Endothelial cell of umbilical vein (primary cell): ENCODE measurements at regions not wholly inside any gene's neighbourhood (a gene's known extent, or its start where the extent isn't known, plus 50 kb on each side); places are given as distances from the start of the nearest gene placed in this dataset.

Source experiments
- JUN ChIP-seq: IDR thresholded peaks from 2 replicates; pipeline ENCODE4 v1.6.1; 2011; ENCODE audit warnings: borderline replicate concordance, low read depth; ENCODE audit not compliant: insufficient read length, insufficient read depth
- MYC ChIP-seq: IDR thresholded peaks from one replicate; pipeline ENCODE4 v1.6.1; 2011; ENCODE audit warnings: mild to moderate bottlenecking, low read depth, low read length
- POLR2A ChIP-seq: IDR thresholded peaks from 2 replicates; pipeline ENCODE4 v1.6.1; 2012; ENCODE audit warnings: low read depth, mild to moderate bottlenecking, control low read depth, low read length
- POLR2AphosphoS5 ChIP-seq: IDR thresholded peaks from 2 replicates; pipeline ENCODE4 v1.6.1; 2012; ENCODE audit warnings: low read depth, mild to moderate bottlenecking, control low read depth, low read length, moderate library complexity; ENCODE audit not compliant: insufficient read depth
- TF ChIP-seq, protein P1 (sequence below), 2 donors: IDR thresholded peaks; 1 replicate in 1 of 2; 2 replicates in 1 of 2; pipeline ENCODE4 v1.5.1; 2011; ENCODE audit warnings: low read length in 2 of 2, mild to moderate bottlenecking in 2 of 2, moderate library complexity in 2 of 2, control low read depth in 1 of 2, inconsistent platforms in 1 of 2, low read depth in 1 of 2; ENCODE audit not compliant: insufficient read depth in 1 of 2; ENCODE audit errors: extremely low read depth in 1 of 2
- TF ChIP-seq, protein P2 (sequence below): IDR thresholded peaks from 2 replicates; pipeline ENCODE4 v1.6.1; 2011; ENCODE audit not compliant: insufficient read depth, insufficient read length

DNA sequence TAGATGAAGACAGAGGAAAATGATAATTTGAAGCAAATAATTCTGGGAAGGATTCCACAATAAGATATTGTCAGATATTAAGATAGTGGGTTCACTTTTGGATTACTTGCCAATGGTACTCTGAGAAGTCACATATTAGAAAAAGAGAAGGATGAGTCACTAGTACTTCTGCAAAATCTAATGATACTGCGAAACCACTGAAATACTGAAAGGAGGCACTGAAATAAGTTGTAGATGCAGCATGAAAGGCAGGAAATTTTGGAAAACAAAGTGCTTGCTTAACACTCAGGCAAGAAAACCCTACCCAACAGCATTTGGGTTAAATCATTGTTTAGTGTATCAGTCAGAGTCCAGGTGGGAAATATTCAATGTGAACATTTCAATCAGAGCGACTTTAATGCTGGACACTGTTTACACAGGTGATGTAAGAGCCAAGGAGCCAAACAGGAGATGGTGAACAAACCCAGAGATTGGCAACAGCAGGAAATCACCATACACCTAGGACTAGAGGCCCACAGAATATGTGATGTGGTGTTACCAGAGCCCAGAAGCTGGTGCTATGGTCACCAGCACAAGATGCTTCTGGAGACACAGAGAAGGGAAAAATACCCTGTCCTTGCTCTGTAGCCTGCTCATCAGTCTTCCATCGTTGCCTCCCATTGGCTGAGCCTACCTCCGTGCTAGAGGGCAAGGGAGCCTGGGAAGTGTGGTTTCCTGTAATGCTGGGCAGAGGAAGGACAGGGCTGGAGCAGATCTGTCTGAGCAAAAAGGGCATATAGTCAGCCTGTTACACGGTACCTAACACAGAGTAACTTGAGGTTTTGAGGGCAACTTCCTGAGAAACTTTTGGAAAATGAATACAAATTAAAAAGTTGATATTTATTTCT, 204.7 kb upstream of the ITGA4 start:
- TF ChIP-seq POLR2A, result no peak
- TF ChIP-seq, protein P1, sequence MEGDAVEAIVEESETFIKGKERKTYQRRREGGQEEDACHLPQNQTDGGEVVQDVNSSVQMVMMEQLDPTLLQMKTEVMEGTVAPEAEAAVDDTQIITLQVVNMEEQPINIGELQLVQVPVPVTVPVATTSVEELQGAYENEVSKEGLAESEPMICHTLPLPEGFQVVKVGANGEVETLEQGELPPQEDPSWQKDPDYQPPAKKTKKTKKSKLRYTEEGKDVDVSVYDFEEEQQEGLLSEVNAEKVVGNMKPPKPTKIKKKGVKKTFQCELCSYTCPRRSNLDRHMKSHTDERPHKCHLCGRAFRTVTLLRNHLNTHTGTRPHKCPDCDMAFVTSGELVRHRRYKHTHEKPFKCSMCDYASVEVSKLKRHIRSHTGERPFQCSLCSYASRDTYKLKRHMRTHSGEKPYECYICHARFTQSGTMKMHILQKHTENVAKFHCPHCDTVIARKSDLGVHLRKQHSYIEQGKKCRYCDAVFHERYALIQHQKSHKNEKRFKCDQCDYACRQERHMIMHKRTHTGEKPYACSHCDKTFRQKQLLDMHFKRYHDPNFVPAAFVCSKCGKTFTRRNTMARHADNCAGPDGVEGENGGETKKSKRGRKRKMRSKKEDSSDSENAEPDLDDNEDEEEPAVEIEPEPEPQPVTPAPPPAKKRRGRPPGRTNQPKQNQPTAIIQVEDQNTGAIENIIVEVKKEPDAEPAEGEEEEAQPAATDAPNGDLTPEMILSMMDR (IDR thresholded peaks at IDR 0.05; ENCODE audit: extremely low read depth in 1 of 2, insufficient read depth in 1 of 2, low read depth in 1 of 2, low read length in 2 of 2), result no peak
- TF ChIP-seq JUN, result no peak
- TF ChIP-seq MYC, result no peak
- TF ChIP-seq, protein P2, sequence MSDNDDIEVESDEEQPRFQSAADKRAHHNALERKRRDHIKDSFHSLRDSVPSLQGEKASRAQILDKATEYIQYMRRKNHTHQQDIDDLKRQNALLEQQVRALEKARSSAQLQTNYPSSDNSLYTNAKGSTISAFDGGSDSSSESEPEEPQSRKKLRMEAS, result no peak
- TF ChIP-seq POLR2AphosphoS5, result no peak
